IMR-90 (cell line): ENCODE measurements at regions not wholly inside any gene's neighbourhood (a gene's known extent, or its start where the extent isn't known, plus 50 kb on each side); places are given as distances from the start of the nearest gene placed in this dataset.

Experiments used
- ATAC-seq: fragments of 200-7000 bp; cut with Tn5 transposase; 2 replicates; pipeline ENCODE4 v1.9.1; 2020; ENCODE audit warnings: low read depth, mild to moderate bottlenecking, moderate library complexity
- BruUV-seq: library from RNA; stranded (reverse); fragments of 400-500 nt; replicated peaks from 2 replicates; lab custom pipeline; 2021; lab: Mats Ljungman, UMichigan
- CTCF ChIA-PET: fragments of 300-600 bp; formaldehyde crosslinking; extraction: SDS; loops from one replicate; lab custom pipeline; 2021; ENCODE audit warnings: antibody characterized with exemption; lab: Yijun Ruan, JAX
- POLR2A ChIA-PET: fragments of 300-600 bp; sonication (Branson Sonifier 250); formaldehyde crosslinking; loops from one replicate; lab custom pipeline; 2022; ENCODE audit warnings: antibody characterized with exemption; ENCODE audit not compliant: unreplicated experiment; lab: Charles Lee
- DNase-seq: peaks from one replicate; pipeline ENCODE4 v3.0.0; 2013
- H2AFZ ChIP-seq: replicated peaks from 2 replicates; pipeline ENCODE3; 2013; ENCODE audit warnings: low read length, mild to moderate bottlenecking; ENCODE audit not compliant: poor library complexity
- H2AK5ac ChIP-seq: 2 replicates; pipeline ENCODE4 v1.6.1; 2013; ENCODE audit warnings: low read depth, low read length, inconsistent platforms
- H2AK9ac ChIP-seq: replicated peaks from 2 replicates; pipeline ENCODE3; 2013; ENCODE audit warnings: mild to moderate bottlenecking, low read depth, low read length, moderate library complexity; ENCODE audit not compliant: poor library complexity
- H2BK120ac ChIP-seq: 2 replicates; pipeline ENCODE4 v1.6.1; 2013; ENCODE audit warnings: low read depth, low read length, inconsistent platforms
- H2BK15ac ChIP-seq: 3 replicates; pipeline ENCODE4 v1.6.1; 2013; ENCODE audit warnings: low read depth, low read length, inconsistent platforms
- H2BK20ac ChIP-seq: 2 replicates; pipeline ENCODE4 v1.6.1; 2013; ENCODE audit warnings: low read depth, mild to moderate bottlenecking, inconsistent platforms, low read length, moderate library complexity
- H2BK5ac ChIP-seq: 2 replicates; pipeline ENCODE4 v1.6.1; 2013; ENCODE audit warnings: mild to moderate bottlenecking, low read depth, low read length, inconsistent platforms; ENCODE audit not compliant: poor library complexity, severe bottlenecking
- H3K14ac ChIP-seq: replicated peaks from 2 replicates; pipeline ENCODE4 v1.6.1; 2013; ENCODE audit warnings: low read depth, low read length, inconsistent platforms
- H3K18ac ChIP-seq: 2 replicates; pipeline ENCODE4 v1.6.1; 2013; ENCODE audit warnings: low read depth, low read length, control low read depth
- H3K23ac ChIP-seq: 2 replicates; pipeline ENCODE4 v1.6.1; 2013; ENCODE audit warnings: low read depth, low read length, inconsistent platforms
- H3K27ac ChIP-seq: 2 replicates; pipeline ENCODE4 v1.5.1; 2013; ENCODE audit warnings: mild to moderate bottlenecking, control low read depth, low read length; ENCODE audit not compliant: insufficient read depth
- H3K27me3 ChIP-seq: 2 replicates; pipeline ENCODE4 v1.6.1; 2013; ENCODE audit warnings: low read length; ENCODE audit not compliant: control insufficient read depth, insufficient read depth
- H3K36me3 ChIP-seq: 2 replicates; pipeline ENCODE4 v1.6.1; 2013; ENCODE audit warnings: low read length, mixed read lengths; ENCODE audit not compliant: control insufficient read depth, insufficient read depth
- H3K4ac ChIP-seq: 2 replicates; pipeline ENCODE4 v1.6.1; 2013; ENCODE audit warnings: low read depth, low read length, inconsistent platforms
- H3K4me1 ChIP-seq: 2 replicates; pipeline ENCODE4 v1.6.1; 2013; ENCODE audit warnings: low read length, mixed read lengths; ENCODE audit not compliant: control insufficient read depth, insufficient read depth
- H3K4me2 ChIP-seq: 2 replicates; pipeline ENCODE4 v1.6.1; 2013; ENCODE audit warnings: low read depth, mild to moderate bottlenecking, control low read depth, low read length, moderate library complexity
- H3K4me3 ChIP-seq: 2 replicates; pipeline ENCODE4 v1.5.1; 2013; ENCODE audit warnings: low read depth, mild to moderate bottlenecking, control low read depth, low read length, moderate library complexity; ENCODE audit not compliant: insufficient read depth
- H3K56ac ChIP-seq: 2 replicates; pipeline ENCODE4 v1.6.1; 2013; ENCODE audit warnings: low read length, inconsistent platforms; ENCODE audit not compliant: insufficient read depth; ENCODE audit errors: extremely low read depth
- H3K79me1 ChIP-seq, 2 experiments: 2 replicates each; pipeline ENCODE4 v1.6.1; 2013; ENCODE audit warnings: low read length in 2 of 2, inconsistent platforms in 1 of 2, low read depth in 1 of 2
- H3K9ac ChIP-seq: 2 replicates; pipeline ENCODE4 v1.6.1; 2013; ENCODE audit warnings: low read depth, low read length, control low read depth
- H3K9me1 ChIP-seq: 2 replicates; pipeline ENCODE4 v1.6.1; 2013; ENCODE audit warnings: low read length, inconsistent platforms; ENCODE audit not compliant: insufficient read depth
- H3K9me3 ChIP-seq: 2 replicates; pipeline ENCODE4 v1.6.1; 2013; ENCODE audit warnings: low read length; ENCODE audit not compliant: control insufficient read depth, insufficient read depth
- H4K20me1 ChIP-seq: 2 replicates; pipeline ENCODE4 v1.6.1; 2013; ENCODE audit warnings: low read length, inconsistent platforms; ENCODE audit not compliant: insufficient read depth
- H4K5ac ChIP-seq: 2 replicates; pipeline ENCODE4 v1.6.1; 2013; ENCODE audit warnings: mild to moderate bottlenecking, low read depth, low read length, control low read depth
- H4K8ac ChIP-seq, 2 experiments: 2 replicates each; pipeline ENCODE4 v1.6.1; 2013; ENCODE audit warnings: low read depth in 2 of 2, low read length in 2 of 2, control low read depth in 1 of 2, inconsistent platforms in 1 of 2
- H4K91ac ChIP-seq: 2 replicates; pipeline ENCODE4 v1.6.1; 2013; ENCODE audit warnings: low read depth, low read length, inconsistent platforms; ENCODE audit not compliant: insufficient read depth
- BHLHE40 ChIP-seq: fragments of 150-350 bp; IDR thresholded peaks from 2 replicates; pipeline ENCODE4 v1.6.1; 2016; ENCODE audit warnings: mild to moderate bottlenecking, low read depth, low read length
- CEBPB ChIP-seq: IDR thresholded peaks from 2 replicates; pipeline ENCODE4 v1.6.1; 2012; ENCODE audit warnings: low read depth, low read length, improper control_type of control experiment
- CHD1 ChIP-seq: IDR thresholded peaks from 2 replicates; pipeline ENCODE4 v1.6.1; 2012; ENCODE audit warnings: low read depth, low read length, improper control_type of control experiment
- FOS ChIP-seq: fragments of 150-350 bp; IDR thresholded peaks from 2 replicates; pipeline ENCODE4 v1.6.1; 2016; ENCODE audit warnings: low read depth, low read length
- MAFK ChIP-seq: IDR thresholded peaks from 2 replicates; pipeline ENCODE4 v1.6.1; 2012; ENCODE audit warnings: low read depth, low read length, improper control_type of control experiment
- MAZ ChIP-seq: IDR thresholded peaks from 2 replicates; pipeline ENCODE4 v1.6.1; 2012; ENCODE audit warnings: low read depth, mild to moderate bottlenecking, low read length, improper control_type of control experiment, moderate library complexity, borderline replicate concordance
- MXI1 ChIP-seq: IDR thresholded peaks from 2 replicates; pipeline ENCODE4 v1.6.1; 2012; ENCODE audit warnings: low read depth, mild to moderate bottlenecking, low read length, moderate library complexity, borderline replicate concordance
- NFE2L2 ChIP-seq: fragments of 150-350 bp; IDR thresholded peaks from 2 replicates; pipeline ENCODE4 v1.6.1; 2016; ENCODE audit warnings: low read depth, mild to moderate bottlenecking, low read length
- POLR2A ChIP-seq: IDR thresholded peaks from 2 replicates; pipeline ENCODE4 v1.6.1; 2012; ENCODE audit warnings: mild to moderate bottlenecking, low read depth, low read length
- RAD21 ChIP-seq: IDR thresholded peaks from 2 replicates; pipeline ENCODE4 v1.6.1; 2012; ENCODE audit warnings: low read length, improper control_type of control experiment
- RCOR1 ChIP-seq: IDR thresholded peaks from 2 replicates; pipeline ENCODE4 v1.6.1; 2012; ENCODE audit warnings: mild to moderate bottlenecking, low read length, improper control_type of control experiment; ENCODE audit not compliant: insufficient replicate concordance
- RFX5 ChIP-seq: IDR thresholded peaks from 2 replicates; pipeline ENCODE4 v1.8.0; 2012; ENCODE audit warnings: low read depth, mild to moderate bottlenecking, low read length, moderate library complexity
- SMC3 ChIP-seq: fragments of 150-350 bp; IDR thresholded peaks from 2 replicates; pipeline ENCODE4 v1.6.1; 2016; ENCODE audit warnings: low read depth, mild to moderate bottlenecking, antibody characterized with exemption, low read length, moderate library complexity
- WGBS, 2 experiments: methylation state at CpG; one replicate each; pipeline versions ENCODE4 v1.1.5 to v1.1.7; 2013; ENCODE audit warnings: missing lambda C conversion rate in 2 of 2; ENCODE audit not compliant: insufficient read length in 1 of 2; ENCODE audit errors: extremely low coverage in 2 of 2; 5-methylcytosine and 5-hydroxymethylcytosine counted together
- dilution Hi-C: fragments of 300-500 bp; cut with HindIII; formaldehyde crosslinking; loops from one replicate; pipeline ENCODE4 v1.14.3; 2018; ENCODE audit warnings: low sequenced_read_pairs; ENCODE audit not compliant: unreplicated experiment
- in situ Hi-C: fragments of 300-500 bp; cut with MboI; formaldehyde crosslinking; loops from 3 replicates; pipeline ENCODE4 v1.14.3; 2019; ENCODE audit warnings: low sequenced_read_pairs, inconsistent platforms, mixed read lengths
- intact Hi-C: fragments of 100-400 bp; cut with micrococcal nuclease; formaldehyde crosslinking; loops from 2 replicates; pipeline ENCODE4 v1.10.0; 2022
- TF ChIP-seq, protein P1 (sequence below): fragments of 150-350 bp; IDR thresholded peaks from 2 replicates; pipeline ENCODE4 v1.6.1; 2016; ENCODE audit warnings: low read depth, mild to moderate bottlenecking, low read length, moderate library complexity, borderline replicate concordance

DNA sequence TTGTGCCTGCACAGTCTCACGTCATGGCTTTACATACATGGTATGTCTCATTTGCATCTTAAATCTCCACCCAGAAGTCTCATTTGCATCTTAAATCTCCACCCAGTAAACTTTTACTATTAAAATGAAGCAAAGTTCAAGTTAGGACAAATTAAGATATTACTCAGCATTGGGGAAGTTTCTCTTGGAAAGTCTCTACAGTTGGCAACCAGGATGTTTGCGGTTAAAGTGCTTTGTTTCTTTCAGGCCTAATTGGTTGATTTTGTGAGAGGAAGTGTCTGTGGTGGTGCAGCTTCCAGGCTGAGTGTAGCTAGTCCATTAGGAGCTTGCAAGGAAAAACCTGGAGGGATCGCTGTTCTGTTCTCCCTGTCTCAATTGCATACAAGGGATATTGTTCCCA is 1373.3 kb upstream of the GOT2 start:
- intact Hi-C loops, result no loop called here
- no peak for DNase-seq

More for the DNA sequence above, 1373.3 kb upstream of the GOT2 start:
- Histone ChIP-seq H2BK20ac (no peak overlapping the region), H3K9me3 (peaks cover 4% of the 10 kb centered on the region), H3K27ac (no peak overlapping the region), H3K18ac (no peak overlapping the region), H3K4me2 (no peak overlapping the region), H4K20me1 (no peaks in the 10 kb centered on the region), H4K91ac (no peak overlapping the region), H3K79me1 (no peaks in the 10 kb centered on the region), H3K23ac (no peak overlapping the region), H2AK5ac (no peak overlapping the region), H3K36me3 (no peaks in the 10 kb centered on the region), H4K8ac (no peak overlapping the region), H4K5ac (no peak overlapping the region), H3K4me3 (no peak overlapping the region), H2AK9ac (no peak overlapping the region), H3K27me3 (no peaks in the 10 kb centered on the region), H3K56ac (no peak overlapping the region), H3K4me1 (no peaks in the 10 kb centered on the region), H2BK15ac (no peak overlapping the region), H3K9ac (no peak overlapping the region), H2BK5ac (no peak overlapping the region), H3K9me1 (no peaks in the 10 kb centered on the region), H3K14ac (no peak overlapping the region), H2AFZ (no peak overlapping the region), H2BK120ac (no peak overlapping the region), H3K4ac (no peak overlapping the region)
- TF ChIP-seq CHD1 (no peak), MXI1 (no peak), MAFK (no peak), NFE2L2 (no peak), RFX5 (no peak), RCOR1 (no peak), POLR2A (no peak), FOS (no peak), RAD21 (no peak), CEBPB (no peak), SMC3 (no peak), BHLHE40 (no peak), MAZ (no peak)
- TF ChIP-seq, protein P1, sequence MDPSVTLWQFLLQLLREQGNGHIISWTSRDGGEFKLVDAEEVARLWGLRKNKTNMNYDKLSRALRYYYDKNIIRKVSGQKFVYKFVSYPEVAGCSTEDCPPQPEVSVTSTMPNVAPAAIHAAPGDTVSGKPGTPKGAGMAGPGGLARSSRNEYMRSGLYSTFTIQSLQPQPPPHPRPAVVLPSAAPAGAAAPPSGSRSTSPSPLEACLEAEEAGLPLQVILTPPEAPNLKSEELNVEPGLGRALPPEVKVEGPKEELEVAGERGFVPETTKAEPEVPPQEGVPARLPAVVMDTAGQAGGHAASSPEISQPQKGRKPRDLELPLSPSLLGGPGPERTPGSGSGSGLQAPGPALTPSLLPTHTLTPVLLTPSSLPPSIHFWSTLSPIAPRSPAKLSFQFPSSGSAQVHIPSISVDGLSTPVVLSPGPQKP, result no peak
- ChIA-PET CTCF (no interaction called here), POLR2A (no interaction called here)
- in situ Hi-C loops, result no loop called here
- WGBS, 2 experiments, result no CpG with 5 or more reads among the region's 3 CpGs
- no peak for ATAC-seq
- dilution Hi-C loops, result no loop called here
- no TSS peak for BruUV-seq
